HCT116 (cell line): ENCODE measurements at regions not wholly inside any gene's neighbourhood (a gene's known extent, or its start where the extent isn't known, plus 50 kb on each side); places are given as distances from the start of the nearest gene placed in this dataset.

Experiments
- CBX3 ChIP-seq: IDR thresholded peaks from 2 replicates; pipeline ENCODE4 v1.6.1; 2012; ENCODE audit warnings: low read depth
- EGR1 ChIP-seq: IDR thresholded peaks from 2 replicates; pipeline ENCODE4 v1.6.1; 2012; ENCODE audit warnings: low read depth
- JUND ChIP-seq: IDR thresholded peaks from 2 replicates; pipeline ENCODE4 v1.6.1; 2012
- POLR2A ChIP-seq: IDR thresholded peaks from 2 replicates; pipeline ENCODE4 v1.7.0; 2011; ENCODE audit warnings: borderline replicate concordance; ENCODE audit not compliant: insufficient read depth, insufficient read length; ENCODE audit errors: extremely low read depth
- SP1 ChIP-seq: IDR thresholded peaks from 2 replicates; pipeline ENCODE4 v1.6.1; 2012; ENCODE audit warnings: low read depth
- TF ChIP-seq, protein P1 (sequence below), 3 experiments: fragments of 200-600 bp in 1 of 3; sonication (generic) in 1 of 3; IDR thresholded peaks in 2 of 3; conservative IDR thresholded peaks in 1 of 3; 2 replicates each; pipeline ENCODE4 v1.5.1; 2012 to 2017; ENCODE audit warnings: low read depth in 2 of 3, low read length in 2 of 3, antibody characterized with exemption in 1 of 3, borderline replicate concordance in 1 of 3, control low read depth in 1 of 3, mild to moderate bottlenecking in 1 of 3, mixed read lengths in 1 of 3, mixed run types in 1 of 3, moderate library complexity in 1 of 3; ENCODE audit not compliant: insufficient read depth in 1 of 3
- TF ChIP-seq, protein P2 (sequence below): IDR thresholded peaks from 2 replicates; pipeline ENCODE4 v1.6.1; 2012; ENCODE audit warnings: low read depth

DNA sequence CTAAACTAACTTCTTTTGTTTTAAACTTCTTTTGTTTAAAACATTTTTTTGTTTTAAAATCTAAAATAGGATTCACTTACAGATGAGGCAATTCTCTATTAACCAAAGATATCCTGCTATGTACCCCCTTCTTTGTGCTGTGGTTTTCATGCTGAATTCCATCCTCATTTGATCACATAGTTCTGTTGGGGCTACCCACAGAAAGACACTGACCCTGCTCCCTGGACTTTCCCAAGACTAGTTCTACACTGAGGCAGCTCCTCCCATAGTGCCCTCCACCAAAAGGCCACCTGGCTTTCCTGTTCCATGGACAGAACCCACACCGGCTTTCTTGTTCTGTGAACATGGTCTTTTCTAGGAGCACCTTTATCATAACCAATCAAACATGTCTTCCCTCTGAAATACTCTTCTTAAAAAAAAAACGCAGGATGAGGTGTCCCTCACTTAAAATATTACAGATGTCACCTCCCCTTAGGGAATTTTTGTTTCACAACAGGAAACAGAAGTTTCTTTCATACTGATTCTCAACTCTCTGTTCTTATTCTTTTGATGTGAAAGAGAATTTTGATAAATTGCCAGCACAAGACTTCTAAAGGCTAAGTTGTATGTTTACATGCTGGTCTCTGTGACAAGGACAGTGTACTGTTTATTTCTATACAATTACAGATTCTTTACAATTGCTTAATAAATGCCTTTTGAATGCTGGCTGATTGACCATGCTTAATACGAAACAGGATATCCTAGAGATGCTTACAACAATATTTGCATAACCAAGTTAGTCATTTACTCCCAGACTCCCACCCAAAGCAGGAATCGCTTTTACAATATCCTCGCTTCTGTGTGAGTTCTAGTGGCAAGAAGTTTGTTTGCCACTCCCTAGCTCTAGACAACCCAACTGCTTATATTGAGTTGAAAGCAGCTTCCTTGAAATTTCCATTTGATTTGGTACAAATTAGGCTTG lies 300.4 kb downstream of the DTWD2 start:
- TF ChIP-seq, protein P1, sequence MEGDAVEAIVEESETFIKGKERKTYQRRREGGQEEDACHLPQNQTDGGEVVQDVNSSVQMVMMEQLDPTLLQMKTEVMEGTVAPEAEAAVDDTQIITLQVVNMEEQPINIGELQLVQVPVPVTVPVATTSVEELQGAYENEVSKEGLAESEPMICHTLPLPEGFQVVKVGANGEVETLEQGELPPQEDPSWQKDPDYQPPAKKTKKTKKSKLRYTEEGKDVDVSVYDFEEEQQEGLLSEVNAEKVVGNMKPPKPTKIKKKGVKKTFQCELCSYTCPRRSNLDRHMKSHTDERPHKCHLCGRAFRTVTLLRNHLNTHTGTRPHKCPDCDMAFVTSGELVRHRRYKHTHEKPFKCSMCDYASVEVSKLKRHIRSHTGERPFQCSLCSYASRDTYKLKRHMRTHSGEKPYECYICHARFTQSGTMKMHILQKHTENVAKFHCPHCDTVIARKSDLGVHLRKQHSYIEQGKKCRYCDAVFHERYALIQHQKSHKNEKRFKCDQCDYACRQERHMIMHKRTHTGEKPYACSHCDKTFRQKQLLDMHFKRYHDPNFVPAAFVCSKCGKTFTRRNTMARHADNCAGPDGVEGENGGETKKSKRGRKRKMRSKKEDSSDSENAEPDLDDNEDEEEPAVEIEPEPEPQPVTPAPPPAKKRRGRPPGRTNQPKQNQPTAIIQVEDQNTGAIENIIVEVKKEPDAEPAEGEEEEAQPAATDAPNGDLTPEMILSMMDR (IDR thresholded peaks at IDR 0.05 in 2 of 3, conservative IDR thresholded peaks at IDR 0.05 in 1 of 3; ENCODE audit: borderline replicate concordance in 1 of 3, insufficient read depth in 1 of 3, low read depth in 2 of 3, low read length in 2 of 3): no peak
- TF ChIP-seq, protein P2, sequence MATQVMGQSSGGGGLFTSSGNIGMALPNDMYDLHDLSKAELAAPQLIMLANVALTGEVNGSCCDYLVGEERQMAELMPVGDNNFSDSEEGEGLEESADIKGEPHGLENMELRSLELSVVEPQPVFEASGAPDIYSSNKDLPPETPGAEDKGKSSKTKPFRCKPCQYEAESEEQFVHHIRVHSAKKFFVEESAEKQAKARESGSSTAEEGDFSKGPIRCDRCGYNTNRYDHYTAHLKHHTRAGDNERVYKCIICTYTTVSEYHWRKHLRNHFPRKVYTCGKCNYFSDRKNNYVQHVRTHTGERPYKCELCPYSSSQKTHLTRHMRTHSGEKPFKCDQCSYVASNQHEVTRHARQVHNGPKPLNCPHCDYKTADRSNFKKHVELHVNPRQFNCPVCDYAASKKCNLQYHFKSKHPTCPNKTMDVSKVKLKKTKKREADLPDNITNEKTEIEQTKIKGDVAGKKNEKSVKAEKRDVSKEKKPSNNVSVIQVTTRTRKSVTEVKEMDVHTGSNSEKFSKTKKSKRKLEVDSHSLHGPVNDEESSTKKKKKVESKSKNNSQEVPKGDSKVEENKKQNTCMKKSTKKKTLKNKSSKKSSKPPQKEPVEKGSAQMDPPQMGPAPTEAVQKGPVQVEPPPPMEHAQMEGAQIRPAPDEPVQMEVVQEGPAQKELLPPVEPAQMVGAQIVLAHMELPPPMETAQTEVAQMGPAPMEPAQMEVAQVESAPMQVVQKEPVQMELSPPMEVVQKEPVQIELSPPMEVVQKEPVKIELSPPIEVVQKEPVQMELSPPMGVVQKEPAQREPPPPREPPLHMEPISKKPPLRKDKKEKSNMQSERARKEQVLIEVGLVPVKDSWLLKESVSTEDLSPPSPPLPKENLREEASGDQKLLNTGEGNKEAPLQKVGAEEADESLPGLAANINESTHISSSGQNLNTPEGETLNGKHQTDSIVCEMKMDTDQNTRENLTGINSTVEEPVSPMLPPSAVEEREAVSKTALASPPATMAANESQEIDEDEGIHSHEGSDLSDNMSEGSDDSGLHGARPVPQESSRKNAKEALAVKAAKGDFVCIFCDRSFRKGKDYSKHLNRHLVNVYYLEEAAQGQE: no peak
- TF ChIP-seq POLR2A (no peak), CBX3 (no peak), SP1 (no peak), EGR1 (no peak), JUND (no peak)
